ENCODE measurements at regions not wholly inside any gene's neighbourhood (a gene's known extent, or its start where the extent isn't known, plus 50 kb on each side); places are given as distances from the start of the nearest gene placed in this dataset.

DNA sequence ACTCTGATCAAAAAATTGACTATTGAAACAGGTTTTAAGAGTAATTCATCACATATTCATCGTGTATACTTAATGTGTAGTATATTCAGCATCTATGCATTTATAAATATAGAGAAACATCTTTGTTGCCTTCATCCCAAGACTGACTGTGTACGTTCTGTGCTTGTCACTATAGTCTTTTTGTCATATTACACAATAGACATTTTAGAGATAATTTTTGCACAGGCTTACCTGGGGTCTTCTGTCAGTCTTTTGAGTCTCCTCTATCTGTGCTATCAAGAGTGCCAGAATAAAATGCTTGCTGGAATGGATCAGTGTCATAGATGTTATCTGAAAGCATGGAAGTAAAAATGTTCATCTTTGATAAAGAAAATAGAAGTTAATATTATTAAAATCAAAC, 1047.7 kb upstream of the NRXN1 start (continued):
- TF ChIP-seq, protein P1, sequence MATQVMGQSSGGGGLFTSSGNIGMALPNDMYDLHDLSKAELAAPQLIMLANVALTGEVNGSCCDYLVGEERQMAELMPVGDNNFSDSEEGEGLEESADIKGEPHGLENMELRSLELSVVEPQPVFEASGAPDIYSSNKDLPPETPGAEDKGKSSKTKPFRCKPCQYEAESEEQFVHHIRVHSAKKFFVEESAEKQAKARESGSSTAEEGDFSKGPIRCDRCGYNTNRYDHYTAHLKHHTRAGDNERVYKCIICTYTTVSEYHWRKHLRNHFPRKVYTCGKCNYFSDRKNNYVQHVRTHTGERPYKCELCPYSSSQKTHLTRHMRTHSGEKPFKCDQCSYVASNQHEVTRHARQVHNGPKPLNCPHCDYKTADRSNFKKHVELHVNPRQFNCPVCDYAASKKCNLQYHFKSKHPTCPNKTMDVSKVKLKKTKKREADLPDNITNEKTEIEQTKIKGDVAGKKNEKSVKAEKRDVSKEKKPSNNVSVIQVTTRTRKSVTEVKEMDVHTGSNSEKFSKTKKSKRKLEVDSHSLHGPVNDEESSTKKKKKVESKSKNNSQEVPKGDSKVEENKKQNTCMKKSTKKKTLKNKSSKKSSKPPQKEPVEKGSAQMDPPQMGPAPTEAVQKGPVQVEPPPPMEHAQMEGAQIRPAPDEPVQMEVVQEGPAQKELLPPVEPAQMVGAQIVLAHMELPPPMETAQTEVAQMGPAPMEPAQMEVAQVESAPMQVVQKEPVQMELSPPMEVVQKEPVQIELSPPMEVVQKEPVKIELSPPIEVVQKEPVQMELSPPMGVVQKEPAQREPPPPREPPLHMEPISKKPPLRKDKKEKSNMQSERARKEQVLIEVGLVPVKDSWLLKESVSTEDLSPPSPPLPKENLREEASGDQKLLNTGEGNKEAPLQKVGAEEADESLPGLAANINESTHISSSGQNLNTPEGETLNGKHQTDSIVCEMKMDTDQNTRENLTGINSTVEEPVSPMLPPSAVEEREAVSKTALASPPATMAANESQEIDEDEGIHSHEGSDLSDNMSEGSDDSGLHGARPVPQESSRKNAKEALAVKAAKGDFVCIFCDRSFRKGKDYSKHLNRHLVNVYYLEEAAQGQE (IDR thresholded peaks at IDR 0.05; ENCODE audit: unreplicated experiment) = no peak
- no peak for TF ChIP-seq CREB1 (CRISPR knock-in tag; IDR thresholded peaks at IDR 0.05; ENCODE audit: low read depth)

DNA sequence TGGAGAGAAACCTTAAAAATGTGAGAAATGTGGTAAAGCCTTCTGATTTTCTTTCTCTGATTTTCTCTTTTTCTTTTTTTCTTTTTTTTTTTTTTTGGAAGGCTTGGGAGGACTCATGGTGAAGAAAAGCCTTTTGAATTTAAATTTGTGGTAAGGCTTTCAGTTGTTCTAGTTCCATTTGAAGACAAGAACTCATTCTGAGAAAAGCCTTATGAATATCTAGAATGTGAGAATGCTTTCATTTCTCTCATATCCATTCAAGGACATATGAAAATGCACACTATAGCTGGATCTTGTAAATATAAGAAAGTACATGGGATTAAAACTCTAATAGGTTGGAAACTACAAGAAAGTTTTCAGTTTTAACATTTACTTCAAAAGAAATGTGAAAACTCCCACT, 1045.2 kb upstream of the NRXN1 start:
- H3K9me3 Mint-ChIP-seq = no peaks in the 10 kb centered on the region; the same call in 2 of the 3 replicates
- Histone ChIP-seq H3K4me3 (no peak overlapping the region), H3K36me3 (ENCODE audit: insufficient read depth) (no peaks in the 10 kb centered on the region), H3K27ac (ENCODE audit: low read depth) (no peak overlapping the region), H3K9me2 (ENCODE audit: insufficient read depth) (no peaks in the 10 kb centered on the region), H3K79me2 (replicated peaks; ENCODE audit: insufficient read depth) (no peaks in the 10 kb centered on the region), H3K4me2 (no peak overlapping the region), H3F3A (replicated peaks; ENCODE audit: low read depth) (no peaks in the 10 kb centered on the region), H4K20me1 (replicated peaks; ENCODE audit: insufficient read depth) (no peaks in the 10 kb centered on the region), H2AFZ (no peak overlapping the region), H3K4me1 (ENCODE audit: insufficient read depth) (peaks cover 11% of the 10 kb centered on the region; the same call in 1 of the 2 replicates), H3K27me3 (ENCODE audit: insufficient read depth) (no peaks in the 10 kb centered on the region)
- H3K36me3 Mint-ChIP-seq (ENCODE audit: low read depth) = 0 out of 3 replicates have a peak, but pooled peaks cover 4% of the 10 kb centered on the region
- no peaks in the 10 kb centered on the region for H3K27me3 Mint-ChIP-seq (ENCODE audit: insufficient read depth, low read depth, poor library complexity)
- ATAC-seq (no peak), DNase-seq (ENCODE audit: low spot score) (no peak)
- no peak overlapping the region for H3K4me3 Mint-ChIP-seq
- no peak overlapping the region for H3K27ac Mint-ChIP-seq
- H3K4me1 Mint-ChIP-seq = peaks cover 30% of the 10 kb centered on the region
- TF ChIP-seq ZNF114 (CRISPR knock-in tag; IDR thresholded peaks at IDR 0.05) = no peak
- TF ChIP-seq JUNB (IDR thresholded peaks at IDR 0.05; ENCODE audit: unreplicated experiment) = no peak
- TF ChIP-seq, protein P2, sequence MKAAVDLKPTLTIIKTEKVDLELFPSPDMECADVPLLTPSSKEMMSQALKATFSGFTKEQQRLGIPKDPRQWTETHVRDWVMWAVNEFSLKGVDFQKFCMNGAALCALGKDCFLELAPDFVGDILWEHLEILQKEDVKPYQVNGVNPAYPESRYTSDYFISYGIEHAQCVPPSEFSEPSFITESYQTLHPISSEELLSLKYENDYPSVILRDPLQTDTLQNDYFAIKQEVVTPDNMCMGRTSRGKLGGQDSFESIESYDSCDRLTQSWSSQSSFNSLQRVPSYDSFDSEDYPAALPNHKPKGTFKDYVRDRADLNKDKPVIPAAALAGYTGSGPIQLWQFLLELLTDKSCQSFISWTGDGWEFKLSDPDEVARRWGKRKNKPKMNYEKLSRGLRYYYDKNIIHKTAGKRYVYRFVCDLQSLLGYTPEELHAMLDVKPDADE (IDR thresholded peaks at IDR 0.05) = no peak
- TF ChIP-seq, protein P1 (IDR thresholded peaks at IDR 0.05; ENCODE audit: unreplicated experiment) = no peak
- TF ChIP-seq ZNF331 (CRISPR knock-in tag; IDR thresholded peaks at IDR 0.05; ENCODE audit: low read depth) = no peak
- TF ChIP-seq, protein P3, sequence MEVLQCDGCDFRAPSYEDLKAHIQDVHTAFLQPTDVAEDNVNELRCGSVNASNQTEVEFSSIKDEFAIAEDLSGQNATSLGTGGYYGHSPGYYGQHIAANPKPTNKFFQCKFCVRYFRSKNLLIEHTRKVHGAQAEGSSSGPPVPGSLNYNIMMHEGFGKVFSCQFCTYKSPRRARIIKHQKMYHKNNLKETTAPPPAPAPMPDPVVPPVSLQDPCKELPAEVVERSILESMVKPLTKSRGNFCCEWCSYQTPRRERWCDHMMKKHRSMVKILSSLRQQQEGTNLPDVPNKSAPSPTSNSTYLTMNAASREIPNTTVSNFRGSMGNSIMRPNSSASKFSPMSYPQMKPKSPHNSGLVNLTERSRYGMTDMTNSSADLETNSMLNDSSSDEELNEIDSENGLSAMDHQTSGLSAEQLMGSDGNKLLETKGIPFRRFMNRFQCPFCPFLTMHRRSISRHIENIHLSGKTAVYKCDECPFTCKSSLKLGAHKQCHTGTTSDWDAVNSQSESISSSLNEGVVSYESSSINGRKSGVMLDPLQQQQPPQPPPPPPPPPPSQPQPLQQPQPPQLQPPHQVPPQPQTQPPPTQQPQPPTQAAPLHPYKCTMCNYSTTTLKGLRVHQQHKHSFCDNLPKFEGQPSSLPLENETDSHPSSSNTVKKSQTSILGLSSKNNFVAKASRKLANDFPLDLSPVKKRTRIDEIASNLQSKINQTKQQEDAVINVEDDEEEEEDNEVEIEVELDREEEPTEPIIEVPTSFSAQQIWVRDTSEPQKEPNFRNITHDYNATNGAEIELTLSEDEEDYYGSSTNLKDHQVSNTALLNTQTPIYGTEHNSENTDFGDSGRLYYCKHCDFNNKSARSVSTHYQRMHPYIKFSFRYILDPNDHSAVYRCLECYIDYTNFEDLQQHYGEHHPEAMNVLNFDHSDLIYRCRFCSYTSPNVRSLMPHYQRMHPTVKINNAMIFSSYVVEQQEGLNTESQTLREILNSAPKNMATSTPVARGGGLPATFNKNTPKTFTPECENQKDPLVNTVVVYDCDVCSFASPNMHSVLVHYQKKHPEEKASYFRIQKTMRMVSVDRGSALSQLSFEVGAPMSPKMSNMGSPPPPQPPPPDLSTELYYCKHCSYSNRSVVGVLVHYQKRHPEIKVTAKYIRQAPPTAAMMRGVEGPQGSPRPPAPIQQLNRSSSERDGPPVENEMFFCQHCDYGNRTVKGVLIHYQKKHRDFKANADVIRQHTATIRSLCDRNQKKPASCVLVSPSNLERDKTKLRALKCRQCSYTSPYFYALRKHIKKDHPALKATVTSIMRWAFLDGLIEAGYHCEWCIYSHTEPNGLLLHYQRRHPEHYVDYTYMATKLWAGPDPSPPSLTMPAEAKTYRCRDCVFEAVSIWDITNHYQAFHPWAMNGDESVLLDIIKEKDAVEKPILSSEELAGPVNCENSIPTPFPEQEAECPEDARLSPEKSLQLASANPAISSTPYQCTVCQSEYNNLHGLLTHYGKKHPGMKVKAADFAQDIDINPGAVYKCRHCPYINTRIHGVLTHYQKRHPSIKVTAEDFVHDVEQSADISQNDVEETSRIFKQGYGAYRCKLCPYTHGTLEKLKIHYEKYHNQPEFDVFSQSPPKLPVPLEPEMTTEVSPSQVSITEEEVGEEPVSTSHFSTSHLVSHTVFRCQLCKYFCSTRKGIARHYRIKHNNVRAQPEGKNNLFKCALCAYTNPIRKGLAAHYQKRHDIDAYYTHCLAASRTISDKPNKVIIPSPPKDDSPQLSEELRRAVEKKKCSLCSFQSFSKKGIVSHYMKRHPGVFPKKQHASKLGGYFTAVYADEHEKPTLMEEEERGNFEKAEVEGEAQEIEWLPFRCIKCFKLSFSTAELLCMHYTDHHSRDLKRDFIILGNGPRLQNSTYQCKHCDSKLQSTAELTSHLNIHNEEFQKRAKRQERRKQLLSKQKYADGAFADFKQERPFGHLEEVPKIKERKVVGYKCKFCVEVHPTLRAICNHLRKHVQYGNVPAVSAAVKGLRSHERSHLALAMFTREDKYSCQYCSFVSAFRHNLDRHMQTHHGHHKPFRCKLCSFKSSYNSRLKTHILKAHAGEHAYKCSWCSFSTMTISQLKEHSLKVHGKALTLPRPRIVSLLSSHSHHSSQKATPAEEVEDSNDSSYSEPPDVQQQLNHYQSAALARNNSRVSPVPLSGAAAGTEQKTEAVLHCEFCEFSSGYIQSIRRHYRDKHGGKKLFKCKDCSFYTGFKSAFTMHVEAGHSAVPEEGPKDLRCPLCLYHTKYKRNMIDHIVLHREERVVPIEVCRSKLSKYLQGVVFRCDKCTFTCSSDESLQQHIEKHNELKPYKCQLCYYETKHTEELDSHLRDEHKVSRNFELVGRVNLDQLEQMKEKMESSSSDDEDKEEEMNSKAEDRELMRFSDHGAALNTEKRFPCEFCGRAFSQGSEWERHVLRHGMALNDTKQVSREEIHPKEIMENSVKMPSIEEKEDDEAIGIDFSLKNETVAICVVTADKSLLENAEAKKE (CRISPR knock-in tag; IDR thresholded peaks at IDR 0.05) = no peak
- no peak for TF ChIP-seq NANOG (IDR thresholded peaks at IDR 0.05; ENCODE audit: borderline replicate concordance)
- no peak for TF ChIP-seq CREB1 (CRISPR knock-in tag; IDR thresholded peaks at IDR 0.05; ENCODE audit: low read depth)
- no peak for TF ChIP-seq POLR2AphosphoS5 (IDR thresholded peaks at IDR 0.05; ENCODE audit: low read depth)
- TF ChIP-seq EZH2phosphoT487 (IDR thresholded peaks at IDR 0.05; ENCODE audit: unreplicated experiment) = no peak
- TF ChIP-seq EZH2 (IDR thresholded peaks at IDR 0.05; ENCODE audit: low read depth, unreplicated experiment) = no peak

Data from GM23338 (cell line).